Fibroblast of peridontal ligament (primary cell): ENCODE measurements at regions not wholly inside any gene's neighbourhood (a gene's known extent, or its start where the extent isn't known, plus 50 kb on each side); places are given as distances from the start of the nearest gene placed in this dataset.

ENCODE experiments used
- DNase-seq: peaks from one replicate; pipeline ENCODE4 v3.0.0-alpha.2; 2010; ENCODE audit errors: extremely low read depth

- DNase-seq = peak; percentile 40
Measured at GRCh38 chr12:25714198-25714984, 161.3 kb upstream of the LMNTD1 start.

GRCh38 chr12:25715102-25715501 is 162.0 kb upstream of the LMNTD1 start:
- DNase-seq = peak; percentile 85

DNA sequence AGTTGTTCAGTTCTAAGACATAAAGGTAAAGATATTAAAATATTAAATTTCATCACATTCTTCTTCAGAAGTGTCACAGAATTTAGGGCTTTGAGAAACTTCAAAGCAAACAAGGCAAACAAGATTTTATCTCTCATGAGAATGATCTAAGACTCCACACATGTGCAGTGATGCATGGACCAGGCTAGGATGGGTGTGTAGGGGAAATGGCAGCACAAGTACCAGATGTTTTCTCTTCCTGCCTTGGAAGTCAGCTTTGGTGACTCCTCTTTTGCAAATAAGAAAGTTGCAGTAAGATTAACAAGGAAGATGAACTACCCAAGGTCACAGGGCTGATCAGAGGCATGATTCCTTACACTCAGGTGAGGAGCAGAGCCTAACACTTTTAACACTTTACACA is 163.8 kb upstream of the LMNTD1 start:
- no peak for DNase-seq

GRCh38 chr12:25717552-25717951 is 164.5 kb upstream of the LMNTD1 start:
- no peak for DNase-seq

DNA sequence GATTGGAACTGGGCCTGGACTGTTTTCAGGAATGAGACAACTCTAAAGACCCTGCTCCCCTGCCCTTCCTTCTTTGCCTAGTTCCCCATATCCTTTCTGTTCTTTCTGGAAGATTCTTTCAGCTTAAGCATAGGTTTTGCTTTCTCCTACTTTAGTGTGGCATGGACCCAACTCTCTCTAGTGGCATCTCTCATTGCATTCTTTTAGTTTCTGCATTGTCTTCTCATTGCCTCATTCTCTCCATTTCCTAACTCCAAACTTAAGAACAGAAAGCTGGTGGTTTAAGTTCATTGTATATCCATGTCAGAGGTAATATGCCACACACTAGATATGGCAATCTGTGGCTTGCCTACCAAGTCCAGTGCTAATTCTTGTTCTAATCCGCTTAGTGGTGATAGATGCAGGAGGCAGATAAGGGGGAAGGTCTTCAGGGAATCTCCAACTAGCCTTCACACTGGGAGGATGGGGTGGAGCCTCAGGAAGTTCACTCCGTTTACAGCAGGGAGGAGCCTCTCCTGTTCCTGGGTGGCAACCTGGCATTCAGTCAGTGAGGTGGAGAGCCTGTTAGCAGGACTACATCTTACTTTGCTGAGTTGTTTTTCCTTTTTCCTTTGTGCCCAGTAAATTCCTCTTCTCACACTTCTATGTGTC is 165.1 kb upstream of the LMNTD1 start:
- peak; percentile 63 for DNase-seq

GRCh38 chr12:25719505-25719904 is 166.4 kb upstream of the LMNTD1 start:
- no peak for DNase-seq

DNA sequence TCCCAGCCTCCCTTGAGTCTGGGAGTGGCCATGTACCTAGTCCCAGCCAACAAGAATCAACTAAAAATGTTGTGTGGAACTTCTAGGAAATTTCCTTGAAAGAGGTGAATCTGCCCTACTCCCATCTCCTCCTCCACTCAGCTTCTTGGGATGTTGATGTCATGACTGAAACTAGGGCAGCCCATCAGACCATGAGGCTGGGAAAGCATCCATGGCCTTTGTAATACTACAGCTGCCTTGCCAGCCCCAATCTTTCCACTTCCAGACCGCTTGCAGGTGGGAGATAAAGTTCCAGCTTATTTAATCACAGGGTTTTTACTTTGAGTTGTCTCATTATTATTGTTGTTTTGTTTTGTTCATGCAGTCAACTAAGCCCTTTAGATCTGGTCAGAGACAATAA is 170.3 kb upstream of the LMNTD1 start:
- peak; percentile 51 for DNase-seq

DNA sequence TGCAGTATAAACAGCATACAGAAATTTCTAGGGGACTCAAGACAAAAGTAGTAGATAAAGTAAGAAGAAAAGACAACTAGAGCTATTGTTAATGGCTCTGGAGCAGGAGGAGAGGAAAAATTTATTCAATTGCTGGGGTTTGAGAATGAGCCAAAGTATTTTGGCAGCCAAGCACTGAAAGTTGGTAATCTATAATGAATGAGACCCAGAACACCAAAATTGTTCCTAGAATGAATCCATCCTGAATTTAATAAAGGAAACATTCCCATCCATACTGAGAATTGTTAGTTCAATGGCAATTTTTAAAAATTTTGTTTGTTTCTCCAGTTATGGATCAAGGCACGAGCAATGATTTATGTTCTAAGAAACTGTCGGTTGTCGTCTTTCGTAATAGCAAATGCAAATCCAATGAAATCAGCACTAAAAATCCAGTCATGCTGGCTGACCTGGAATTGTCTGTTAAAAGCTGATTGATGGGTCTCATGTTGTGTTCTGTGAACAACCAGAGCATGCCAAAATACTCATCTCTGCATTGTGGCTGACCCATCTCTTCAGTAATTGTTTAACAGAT is 170.9 kb upstream of the LMNTD1 start:
- DNase-seq = peak; percentile 84

DNA sequence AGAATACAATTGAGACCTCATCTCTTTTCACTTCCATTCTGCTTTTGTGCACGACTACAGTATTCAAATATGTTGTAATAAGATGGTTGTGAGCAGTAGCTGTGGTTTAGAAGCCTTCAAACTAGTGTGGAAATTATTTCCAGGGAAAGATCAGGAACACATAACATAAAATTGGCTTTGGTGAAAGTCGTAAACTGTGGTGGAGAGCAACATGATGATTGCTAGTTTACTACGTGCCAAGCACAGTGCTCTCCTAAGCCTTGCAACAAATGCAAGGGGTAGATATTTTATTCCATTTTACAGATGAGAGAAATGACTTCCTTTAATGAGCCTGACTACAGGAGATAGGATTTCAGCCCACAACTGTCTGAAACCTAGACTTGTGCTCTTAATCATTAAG is 172.4 kb upstream of the LMNTD1 start:
- DNase-seq = no peak

- DNase-seq = peak; percentile 96
Measured at GRCh38 chr12:25725931-25726330, 172.8 kb upstream of the LMNTD1 start.

DNA sequence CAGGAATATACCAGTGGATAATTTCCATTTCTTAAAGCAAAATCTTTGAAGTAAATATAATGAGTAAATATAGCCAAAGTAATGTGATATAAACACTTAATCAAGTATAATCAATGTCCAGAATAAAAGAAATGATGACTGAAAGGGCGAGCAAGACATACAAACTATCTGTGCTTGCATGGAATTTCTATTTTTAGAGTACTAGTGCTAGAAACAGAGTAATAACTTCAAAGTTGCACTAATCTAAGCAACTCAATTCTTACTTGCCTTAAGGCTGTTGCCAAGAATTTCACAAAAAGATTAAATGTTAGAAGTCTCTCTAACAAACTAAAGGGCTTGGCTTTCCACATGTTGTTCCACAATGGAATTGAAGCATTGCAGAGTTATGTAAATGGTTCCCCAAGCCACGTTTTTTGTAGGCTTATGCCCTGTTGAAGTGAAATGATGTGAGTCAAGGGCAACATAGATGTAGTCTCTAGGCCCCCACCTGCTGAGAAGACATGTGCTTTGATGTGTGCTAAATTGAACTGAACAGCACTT is 175.0 kb upstream of the LMNTD1 start:
- DNase-seq = peak; percentile 74

DNA sequence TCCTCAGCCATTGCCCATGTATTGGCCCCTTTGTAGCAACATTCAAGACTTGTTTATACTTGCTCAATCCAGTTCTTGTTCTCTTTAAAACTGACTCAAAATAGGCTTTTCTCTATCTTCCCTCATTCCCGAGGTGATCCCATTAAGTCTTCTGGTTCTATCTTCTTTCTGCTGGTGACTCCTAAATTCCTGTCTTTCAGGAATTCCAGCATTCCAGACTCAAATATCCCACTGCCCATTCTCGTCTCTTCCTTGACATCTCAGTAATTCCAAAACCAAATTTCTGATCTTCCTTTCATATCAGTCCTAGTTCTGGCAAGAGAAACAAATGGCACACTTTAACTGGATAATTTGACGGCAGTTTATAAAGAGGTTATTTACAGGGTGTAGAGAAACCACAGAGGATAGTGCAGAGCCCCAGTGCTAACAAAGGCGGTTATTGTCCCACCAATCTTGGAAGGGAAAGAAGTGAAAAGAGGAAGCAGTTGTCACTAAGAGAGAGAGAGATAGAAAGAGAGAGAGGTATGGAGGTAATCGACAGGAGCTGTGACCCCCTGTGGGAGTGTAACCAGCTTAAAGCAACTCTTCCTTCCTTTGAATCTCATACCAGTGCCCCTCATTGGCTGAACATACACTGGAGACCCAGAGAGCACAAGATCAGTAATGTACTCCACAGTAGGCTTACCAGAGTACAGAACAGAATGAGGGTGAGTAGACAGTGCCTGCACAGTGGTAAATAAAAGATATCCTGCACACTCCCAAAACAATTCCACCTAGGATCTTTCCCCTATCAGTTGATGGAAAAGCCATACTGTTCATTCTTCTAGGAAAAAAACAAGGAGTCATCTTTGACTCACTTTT is 177.6 kb upstream of the LMNTD1 start:
- no peak for DNase-seq

DNA sequence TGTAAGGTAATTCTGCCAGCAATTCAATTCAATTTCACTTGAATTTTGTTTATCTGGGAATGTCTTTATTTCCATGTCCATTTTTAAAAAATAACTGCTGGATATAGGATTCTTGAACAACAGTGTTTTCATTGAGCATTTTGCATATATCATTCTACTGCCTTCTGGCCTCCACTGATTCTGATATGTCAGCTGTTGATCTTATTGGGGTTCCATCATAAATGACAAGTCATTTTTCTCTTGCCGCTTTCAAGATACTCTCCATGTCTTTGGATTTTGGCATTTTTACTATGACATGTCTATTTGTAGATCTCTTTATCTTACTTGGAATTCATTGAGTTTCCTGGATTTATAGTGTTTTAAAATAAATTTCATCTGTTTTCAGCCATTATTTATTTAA is 180.5 kb upstream of the LMNTD1 start:
- no peak for DNase-seq

DNA sequence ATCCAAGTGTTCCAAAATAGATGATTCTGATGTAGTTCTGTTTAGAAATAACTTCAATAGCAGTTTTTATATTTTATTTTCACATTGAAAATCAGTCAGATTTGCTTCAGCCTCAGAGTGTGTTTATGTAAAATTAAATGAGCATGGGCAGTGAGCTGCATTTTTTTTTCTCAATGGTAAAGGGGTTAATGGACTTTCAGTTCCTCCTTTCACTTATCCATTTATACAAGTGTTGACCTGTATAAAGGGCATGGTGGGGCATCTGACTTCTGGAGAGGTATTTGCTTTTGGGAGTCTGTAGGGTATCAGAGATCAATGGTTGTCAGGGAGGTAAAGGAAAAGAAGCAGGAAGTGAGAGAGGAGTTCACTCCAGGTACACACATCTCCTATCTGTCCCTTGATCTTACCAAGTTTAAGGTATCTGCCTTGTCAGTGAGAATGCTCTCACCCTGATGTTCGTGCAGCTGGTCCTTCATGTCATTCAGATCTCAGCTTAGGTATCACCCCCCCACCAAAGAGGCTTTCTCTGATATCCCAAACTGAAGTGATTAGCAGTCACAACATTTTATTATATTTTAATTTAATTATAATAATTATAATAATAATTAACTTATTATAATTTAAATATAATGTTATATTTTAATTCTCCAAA is 181.6 kb upstream of the LMNTD1 start:
- DNase-seq = no peak

DNA sequence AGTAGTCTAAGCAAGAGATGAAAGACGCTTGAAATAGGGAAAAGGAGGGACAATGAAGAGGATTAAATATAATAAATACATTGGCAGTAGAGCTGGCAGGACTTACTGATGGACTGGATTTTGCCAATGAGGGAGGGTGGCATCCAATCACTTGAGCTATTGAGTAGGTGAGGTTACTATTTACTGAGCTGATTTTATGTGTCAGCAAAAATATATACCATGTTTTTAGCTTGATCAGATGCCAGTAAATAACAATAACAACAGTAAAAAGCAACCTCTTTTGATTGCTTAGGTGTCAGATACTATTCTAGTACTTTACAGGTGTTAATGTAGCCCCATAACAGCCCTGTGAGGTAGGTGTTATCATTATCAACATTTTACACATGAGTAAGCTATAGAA is 187.5 kb upstream of the LMNTD1 start:
- no peak for DNase-seq

DNA sequence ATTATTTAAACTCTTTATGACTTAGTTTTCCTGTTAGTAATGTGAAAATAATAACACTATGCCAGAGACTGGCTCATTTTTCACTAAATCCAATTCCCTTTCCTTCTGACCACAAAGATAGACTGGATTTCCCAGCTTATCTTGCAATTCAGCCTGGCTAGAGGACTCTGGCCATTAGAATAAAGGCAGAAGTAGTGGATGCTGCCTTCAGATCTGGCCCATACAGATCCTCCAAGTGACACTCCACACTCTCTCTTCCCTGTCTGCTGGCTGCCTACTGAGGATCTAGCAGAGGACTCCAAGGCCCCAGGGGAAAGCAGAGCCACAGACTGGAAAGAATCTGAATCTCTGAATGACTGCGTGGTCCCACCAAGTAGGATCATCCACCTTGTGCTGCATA is 188.8 kb upstream of the LMNTD1 start:
- DNase-seq = no peak

DNA sequence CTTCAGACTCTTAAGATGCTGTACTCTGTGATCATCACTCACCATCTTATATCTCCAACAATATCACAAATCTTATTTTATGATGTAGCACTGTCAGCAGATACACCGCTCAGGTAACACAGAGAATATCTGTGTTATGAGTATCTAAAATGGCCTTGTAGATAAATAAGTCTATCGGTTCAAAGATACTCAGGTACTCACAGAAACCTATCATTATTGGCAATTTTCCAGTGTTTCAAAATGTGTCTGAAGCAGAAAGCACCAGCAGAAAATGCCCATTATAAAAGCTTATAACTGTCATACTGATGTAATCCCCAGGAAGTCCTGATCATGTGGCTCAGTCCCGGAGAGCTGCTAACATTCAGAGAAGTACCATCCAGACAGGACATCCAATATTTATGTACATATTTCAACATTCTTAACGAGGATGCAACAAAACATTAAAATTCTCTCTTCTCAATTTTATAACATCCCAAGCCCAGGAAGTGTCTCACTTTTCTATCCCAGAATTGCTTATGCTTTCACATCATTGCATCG is 190.7 kb upstream of the LMNTD1 start:
- peak; percentile 10 for DNase-seq

DNA sequence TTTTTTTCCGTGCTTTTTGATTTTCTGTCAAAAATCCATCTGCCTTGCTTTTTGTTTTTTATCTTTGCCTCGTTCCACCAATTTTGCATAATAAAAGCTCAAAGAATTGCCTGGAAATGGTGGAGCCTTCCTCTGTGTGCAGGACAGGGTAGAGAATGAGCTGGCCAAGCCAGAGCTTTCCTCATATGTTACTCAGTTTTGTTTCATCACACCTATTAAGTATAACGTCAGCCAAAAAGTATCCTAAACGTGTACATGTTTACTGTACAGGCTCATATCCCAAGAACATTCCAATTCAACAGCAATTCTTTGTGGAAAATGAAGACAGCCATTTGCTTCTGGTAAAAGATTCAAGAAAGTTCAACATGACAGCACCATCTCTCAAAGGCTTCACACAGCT is 191.2 kb upstream of the LMNTD1 start:
- DNase-seq = peak; percentile 49

GRCh38 chr12:25745281-25745680 is 192.2 kb upstream of the LMNTD1 start:
- DNase-seq = no peak

DNA sequence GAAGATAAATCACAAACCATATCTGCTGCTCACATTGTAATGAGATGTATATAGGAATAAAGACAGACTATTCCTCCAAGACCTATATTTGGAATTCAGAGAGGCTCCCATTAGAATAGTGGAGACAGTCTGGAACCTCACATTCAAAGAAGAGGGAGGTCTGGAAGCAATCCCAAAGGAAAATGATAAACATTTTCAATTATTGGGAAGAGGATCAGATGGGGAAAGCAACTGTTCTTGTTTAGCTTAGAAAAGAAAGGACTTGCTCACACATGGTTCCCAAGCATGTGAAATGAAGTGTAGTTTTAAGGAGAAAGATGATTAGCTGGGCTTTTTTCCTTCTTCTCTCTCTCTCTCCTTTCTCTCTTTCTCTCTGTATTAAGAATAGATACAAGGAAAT is 193.0 kb upstream of the LMNTD1 start:
- no peak for DNase-seq

DNA sequence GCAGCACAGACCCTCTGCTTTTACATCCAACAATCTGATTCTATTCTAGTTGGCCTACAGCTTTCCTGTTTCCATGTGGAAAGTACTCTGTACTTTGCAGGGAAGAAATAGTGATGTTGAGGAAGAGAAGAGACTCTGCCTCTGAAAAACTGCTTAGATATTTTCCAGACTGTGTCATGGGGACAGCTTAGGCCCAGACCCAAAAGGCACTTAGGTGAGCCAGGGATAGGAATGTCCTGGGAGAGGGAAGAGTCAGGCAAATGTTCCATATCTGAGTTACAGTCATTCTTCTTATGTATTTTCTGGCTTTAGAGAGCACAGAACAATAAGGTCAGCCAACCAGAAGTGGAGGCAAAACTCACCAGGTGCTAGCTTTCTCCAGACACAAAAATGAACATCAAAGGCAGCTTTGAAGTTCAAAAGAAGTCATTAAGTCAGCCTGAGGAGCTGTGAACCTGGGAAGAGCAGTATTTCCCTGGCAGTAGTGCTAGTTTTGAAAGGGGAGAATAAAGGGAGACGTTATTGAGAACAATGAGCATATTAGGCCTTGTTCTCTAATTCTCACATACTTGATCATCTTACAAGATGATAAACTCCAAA is 199.7 kb upstream of the LMNTD1 start:
- DNase-seq = no peak
